ENCODE measurements at regions not wholly inside any gene's neighbourhood (a gene's known extent, or its start where the extent isn't known, plus 50 kb on each side); places are given as distances from the start of the nearest gene placed in this dataset.

DNA sequence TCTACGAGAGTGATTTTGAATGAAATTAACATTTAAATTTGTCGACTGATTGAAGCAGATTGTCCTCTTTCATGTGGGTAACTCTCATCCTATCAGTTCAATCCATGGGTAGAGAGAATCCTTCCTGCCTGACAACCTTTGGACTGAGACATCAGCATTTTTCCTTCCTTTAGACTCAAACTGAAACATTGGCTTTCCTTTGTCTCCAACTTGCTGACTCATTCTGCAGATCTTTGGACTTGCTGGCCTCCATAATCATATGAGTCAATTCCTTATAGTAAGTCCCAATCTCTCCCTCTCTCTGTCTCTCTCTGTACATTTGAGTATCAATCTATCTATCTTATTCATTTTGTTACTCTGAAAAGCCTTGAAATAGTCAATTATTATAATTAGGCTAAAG lies 416.7 kb downstream of the LRRIQ3 start:
- Histone ChIP-seq H3K4me3 (ENCODE audit: control insufficient read depth in 1 of 7, extremely low read depth in 1 of 7, insufficient read depth in 4 of 7, low read depth in 2 of 7, low read length in 6 of 7) (no peak overlapping the region), H3K9me3 (ENCODE audit: control extremely low read depth in 1 of 5, control insufficient read depth in 4 of 5, insufficient read depth in 2 of 5, low read depth in 1 of 5, low read length in 4 of 5) (peaks cover 0 to 2% (median 0%) of the 10 kb centered on the region in 5 experiments), H3K27ac (ENCODE audit: insufficient read depth in 1 of 2, low read depth in 1 of 2, low read length in 2 of 2, poor library complexity in 1 of 2, severe bottlenecking in 2 of 2) (no peak overlapping the region), H3K4me1 (ENCODE audit: control extremely low read depth in 1 of 4, control insufficient read depth in 4 of 4, insufficient read depth in 4 of 4, low read length in 3 of 4) (no peaks in the 10 kb centered on the region), H3K27me3 (replicated peaks in 2 of 5; ENCODE audit: control insufficient read depth in 4 of 5, insufficient read depth in 5 of 5, low read length in 4 of 5) (no peaks in the 10 kb centered on the region), H3K36me3 (ENCODE audit: control insufficient read depth in 4 of 4, insufficient read depth in 4 of 4, low read length in 3 of 4) (no peaks in the 10 kb centered on the region)
- WGBS (ENCODE audit: insufficient coverage) = no CpG with 5 or more reads among the region's 2 CpGs
- DNase-seq = no peak
- ChIA-PET POLR2A (no interaction called here), CTCF (no interaction called here)

DNA sequence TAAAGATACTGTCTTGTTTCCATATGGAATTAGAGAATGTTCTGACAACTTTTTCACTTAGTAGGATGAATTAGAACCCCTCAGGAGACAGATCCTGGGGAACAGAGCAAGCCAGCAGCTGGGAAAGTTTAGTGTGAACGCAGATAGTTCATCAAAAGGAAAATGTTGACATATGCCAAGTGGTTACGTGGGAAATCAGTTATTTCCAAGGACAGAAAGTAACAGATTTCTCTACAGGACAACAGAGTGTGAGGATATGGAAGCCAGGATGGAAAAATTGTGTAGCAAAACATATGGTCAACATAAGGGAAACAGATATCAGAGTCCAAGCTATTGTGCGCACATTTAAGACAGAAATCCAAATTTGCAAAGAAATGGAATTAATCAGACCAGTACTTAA lies 419.5 kb downstream of the LRRIQ3 start:
- ChIA-PET POLR2A (no interaction called here), CTCF (no interaction called here)
- Histone ChIP-seq H3K4me3 (ENCODE audit: control insufficient read depth in 1 of 7, extremely low read depth in 1 of 7, insufficient read depth in 4 of 7, low read depth in 2 of 7, low read length in 6 of 7) (no peak overlapping the region), H3K36me3 (ENCODE audit: control insufficient read depth in 4 of 4, insufficient read depth in 4 of 4, low read length in 3 of 4) (no peaks in the 10 kb centered on the region), H3K4me1 (ENCODE audit: control extremely low read depth in 1 of 4, control insufficient read depth in 4 of 4, insufficient read depth in 4 of 4, low read length in 3 of 4) (no peaks in the 10 kb centered on the region), H3K27ac (ENCODE audit: insufficient read depth in 1 of 2, low read depth in 1 of 2, low read length in 2 of 2, poor library complexity in 1 of 2, severe bottlenecking in 2 of 2) (no peak overlapping the region), H3K9me3 (ENCODE audit: control extremely low read depth in 1 of 5, control insufficient read depth in 4 of 5, insufficient read depth in 2 of 5, low read depth in 1 of 5, low read length in 4 of 5) (no peaks in the 10 kb centered on the region), H3K27me3 (replicated peaks in 2 of 5; ENCODE audit: control insufficient read depth in 4 of 5, insufficient read depth in 5 of 5, low read length in 4 of 5) (no peaks in the 10 kb centered on the region)
- no peak for DNase-seq
- 100% methylated on average over 3 of the region's 3 CpGs for WGBS (ENCODE audit: insufficient coverage)

DNA sequence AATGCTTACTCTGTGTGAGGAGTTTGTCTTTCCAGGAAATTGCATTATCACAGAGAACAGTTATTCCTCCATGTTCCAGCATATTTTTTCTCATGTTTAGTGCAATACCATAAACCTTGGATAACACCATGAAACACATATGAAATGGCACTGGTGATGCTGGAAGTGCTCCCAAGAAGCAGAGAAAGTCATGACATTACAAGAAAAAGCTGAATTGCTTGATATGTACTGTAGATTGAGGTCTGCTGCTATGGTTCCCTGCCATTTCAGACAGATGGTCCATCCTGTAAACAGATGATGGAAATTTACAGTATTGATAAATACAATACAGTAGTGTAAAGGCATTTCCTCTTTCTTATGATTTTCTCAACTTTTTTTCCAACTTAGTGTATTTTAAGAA lies 422.1 kb downstream of the LRRIQ3 start:
- ChIA-PET CTCF (no interaction called here), POLR2A (no interaction called here)
- no peak for DNase-seq
- no peaks in the 10 kb centered on the region for H3K4me1 ChIP-seq (ENCODE audit: control extremely low read depth in 1 of 4, control insufficient read depth in 4 of 4, insufficient read depth in 4 of 4, low read length in 3 of 4)
- no peaks in the 10 kb centered on the region for H3K27me3 ChIP-seq (replicated peaks in 2 of 5; ENCODE audit: control insufficient read depth in 4 of 5, insufficient read depth in 5 of 5, low read length in 4 of 5)
- H3K4me3 ChIP-seq (ENCODE audit: control insufficient read depth in 1 of 7, extremely low read depth in 1 of 7, insufficient read depth in 4 of 7, low read depth in 2 of 7, low read length in 6 of 7) = no peak overlapping the region
- no peaks in the 10 kb centered on the region for H3K36me3 ChIP-seq (ENCODE audit: control insufficient read depth in 4 of 4, insufficient read depth in 4 of 4, low read length in 3 of 4)
- no peak overlapping the region for H3K27ac ChIP-seq (ENCODE audit: insufficient read depth in 1 of 2, low read depth in 1 of 2, low read length in 2 of 2, poor library complexity in 1 of 2, severe bottlenecking in 2 of 2)
- no peaks in the 10 kb centered on the region for H3K9me3 ChIP-seq (ENCODE audit: control extremely low read depth in 1 of 5, control insufficient read depth in 4 of 5, insufficient read depth in 2 of 5, low read depth in 1 of 5, low read length in 4 of 5)

DNA sequence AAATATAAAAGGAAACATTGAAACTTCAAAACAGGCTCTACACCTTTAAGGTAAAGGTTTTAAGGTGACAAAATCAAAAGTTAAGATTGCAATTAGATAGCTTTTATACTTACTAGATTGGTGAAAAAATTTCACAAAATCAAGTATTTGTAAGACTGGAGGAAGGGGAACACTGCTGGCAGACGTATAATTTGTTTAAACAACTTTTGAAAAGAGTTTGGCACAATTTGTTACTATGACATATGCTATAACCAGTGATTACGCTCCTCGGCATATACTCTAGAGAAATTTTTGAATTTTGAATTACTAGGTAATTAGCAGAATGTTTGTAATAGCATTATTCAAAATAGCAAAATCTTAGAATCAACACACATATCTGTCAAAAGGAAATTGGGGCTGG lies 425.0 kb downstream of the LRRIQ3 start:
- POLR2A ChIA-PET = no interaction called here
- no CpG with 5 or more reads among the region's 3 CpGs for WGBS (ENCODE audit: insufficient coverage)
- DNase-seq = no peak
- no peaks in the 10 kb centered on the region for H3K4me1 ChIP-seq (ENCODE audit: control extremely low read depth in 1 of 4, control insufficient read depth in 4 of 4, insufficient read depth in 4 of 4, low read length in 3 of 4)
- no peaks in the 10 kb centered on the region for H3K27me3 ChIP-seq (replicated peaks in 2 of 5; ENCODE audit: control insufficient read depth in 4 of 5, insufficient read depth in 5 of 5, low read length in 4 of 5)
- H3K9me3 ChIP-seq (ENCODE audit: control extremely low read depth in 1 of 5, control insufficient read depth in 4 of 5, insufficient read depth in 2 of 5, low read depth in 1 of 5, low read length in 4 of 5) = no peaks in the 10 kb centered on the region
- no peaks in the 10 kb centered on the region for H3K36me3 ChIP-seq (ENCODE audit: control insufficient read depth in 4 of 4, insufficient read depth in 4 of 4, low read length in 3 of 4)
- CTCF ChIA-PET = no interaction called here
- H3K27ac ChIP-seq (ENCODE audit: insufficient read depth in 1 of 2, low read depth in 1 of 2, low read length in 2 of 2, poor library complexity in 1 of 2, severe bottlenecking in 2 of 2) = no peak overlapping the region
- no peak overlapping the region for H3K4me3 ChIP-seq (ENCODE audit: control insufficient read depth in 1 of 7, extremely low read depth in 1 of 7, insufficient read depth in 4 of 7, low read depth in 2 of 7, low read length in 6 of 7)

DNA sequence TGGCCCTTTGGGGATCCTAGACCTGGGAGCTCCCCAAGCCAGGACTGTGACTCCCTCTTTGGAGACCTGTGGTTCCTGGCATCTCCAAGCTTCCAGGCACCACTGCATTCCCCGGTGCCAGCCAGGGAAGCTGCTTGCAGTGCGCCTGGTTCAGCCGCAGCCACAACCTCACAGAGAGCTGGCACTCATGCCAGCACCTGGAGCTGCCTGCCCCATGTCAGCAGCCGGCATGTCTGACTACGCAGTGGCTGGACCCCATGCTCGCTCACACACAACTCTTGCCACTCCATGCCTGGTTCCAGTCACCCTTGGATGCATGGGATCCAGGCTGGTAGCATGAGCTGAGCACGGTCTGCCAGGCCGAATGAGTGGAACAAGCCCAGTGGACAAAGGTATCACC lies 426.6 kb downstream of the LRRIQ3 start:
- no peak for DNase-seq
- POLR2A ChIA-PET = no interaction called here
- 100% methylated on average over 5 of the region's 8 CpGs for WGBS (ENCODE audit: insufficient coverage)
- CTCF ChIA-PET = no interaction called here
- H3K27me3 ChIP-seq (replicated peaks in 2 of 5; ENCODE audit: control insufficient read depth in 4 of 5, insufficient read depth in 5 of 5, low read length in 4 of 5) = no peaks in the 10 kb centered on the region
- H3K4me3 ChIP-seq (ENCODE audit: control insufficient read depth in 1 of 7, extremely low read depth in 1 of 7, insufficient read depth in 4 of 7, low read depth in 2 of 7, low read length in 6 of 7) = no peak overlapping the region
- H3K4me1 ChIP-seq (ENCODE audit: control extremely low read depth in 1 of 4, control insufficient read depth in 4 of 4, insufficient read depth in 4 of 4, low read length in 3 of 4) = no peaks in the 10 kb centered on the region
- H3K9me3 ChIP-seq (ENCODE audit: control extremely low read depth in 1 of 5, control insufficient read depth in 4 of 5, insufficient read depth in 2 of 5, low read depth in 1 of 5, low read length in 4 of 5) = no peaks in the 10 kb centered on the region
- H3K36me3 ChIP-seq (ENCODE audit: control insufficient read depth in 4 of 4, insufficient read depth in 4 of 4, low read length in 3 of 4) = no peaks in the 10 kb centered on the region
- no peak overlapping the region for H3K27ac ChIP-seq (ENCODE audit: insufficient read depth in 1 of 2, low read depth in 1 of 2, low read length in 2 of 2, poor library complexity in 1 of 2, severe bottlenecking in 2 of 2)

DNA sequence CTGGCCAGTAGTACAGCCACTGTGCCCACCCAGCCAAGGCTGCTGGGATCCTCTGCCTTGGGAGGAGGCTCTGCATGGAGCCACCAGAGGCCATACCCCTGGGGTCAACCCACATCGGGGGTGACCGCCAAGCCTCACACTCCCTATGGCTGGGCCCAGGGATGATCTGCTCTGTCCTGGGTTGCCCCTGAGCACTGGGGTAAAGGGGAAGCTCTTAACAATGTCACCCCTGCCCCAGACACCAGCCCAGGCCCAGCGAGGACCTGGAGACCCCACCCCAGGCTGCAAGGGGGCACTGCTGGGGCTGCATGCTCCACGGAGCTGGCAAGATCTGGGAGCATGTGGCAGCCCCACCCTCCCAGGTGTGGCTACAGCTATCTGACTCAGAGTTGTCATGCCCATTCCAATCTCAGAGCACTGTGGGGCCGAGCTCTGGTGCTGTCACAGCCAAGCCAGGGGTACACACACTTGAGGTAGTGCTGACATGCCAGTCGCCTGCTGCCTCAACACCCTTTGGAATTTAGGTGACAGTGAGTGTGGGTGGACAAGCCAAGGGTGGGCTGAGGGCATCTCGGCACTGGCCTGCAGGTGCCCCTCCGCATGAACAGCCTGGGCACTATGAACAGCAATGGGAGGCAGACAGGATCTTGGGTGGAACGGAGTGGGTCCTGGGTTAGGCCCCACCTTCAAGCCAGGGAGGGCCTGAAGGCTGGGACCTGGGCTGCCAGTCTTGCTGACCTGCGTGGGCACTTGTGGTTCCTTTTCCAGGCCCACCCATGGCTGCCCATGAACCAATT lies 427.7 kb downstream of the LRRIQ3 start:
- POLR2A ChIA-PET = no interaction called here
- no peak for DNase-seq
- no peaks in the 10 kb centered on the region for H3K36me3 ChIP-seq (ENCODE audit: control insufficient read depth in 4 of 4, insufficient read depth in 4 of 4, low read length in 3 of 4)
- no peaks in the 10 kb centered on the region for H3K9me3 ChIP-seq (ENCODE audit: control extremely low read depth in 1 of 5, control insufficient read depth in 4 of 5, insufficient read depth in 2 of 5, low read depth in 1 of 5, low read length in 4 of 5)
- H3K27me3 ChIP-seq (replicated peaks in 2 of 5; ENCODE audit: control insufficient read depth in 4 of 5, insufficient read depth in 5 of 5, low read length in 4 of 5) = no peaks in the 10 kb centered on the region
- H3K27ac ChIP-seq (ENCODE audit: insufficient read depth in 1 of 2, low read depth in 1 of 2, low read length in 2 of 2, poor library complexity in 1 of 2, severe bottlenecking in 2 of 2) = no peak overlapping the region
- H3K4me3 ChIP-seq (ENCODE audit: control insufficient read depth in 1 of 7, extremely low read depth in 1 of 7, insufficient read depth in 4 of 7, low read depth in 2 of 7, low read length in 6 of 7) = no peak overlapping the region
- CTCF ChIA-PET = no interaction called here
- H3K4me1 ChIP-seq (ENCODE audit: control extremely low read depth in 1 of 4, control insufficient read depth in 4 of 4, insufficient read depth in 4 of 4, low read length in 3 of 4) = no peaks in the 10 kb centered on the region
- 91% methylated on average over 10 of the region's 10 CpGs for WGBS (ENCODE audit: insufficient coverage)

DNA sequence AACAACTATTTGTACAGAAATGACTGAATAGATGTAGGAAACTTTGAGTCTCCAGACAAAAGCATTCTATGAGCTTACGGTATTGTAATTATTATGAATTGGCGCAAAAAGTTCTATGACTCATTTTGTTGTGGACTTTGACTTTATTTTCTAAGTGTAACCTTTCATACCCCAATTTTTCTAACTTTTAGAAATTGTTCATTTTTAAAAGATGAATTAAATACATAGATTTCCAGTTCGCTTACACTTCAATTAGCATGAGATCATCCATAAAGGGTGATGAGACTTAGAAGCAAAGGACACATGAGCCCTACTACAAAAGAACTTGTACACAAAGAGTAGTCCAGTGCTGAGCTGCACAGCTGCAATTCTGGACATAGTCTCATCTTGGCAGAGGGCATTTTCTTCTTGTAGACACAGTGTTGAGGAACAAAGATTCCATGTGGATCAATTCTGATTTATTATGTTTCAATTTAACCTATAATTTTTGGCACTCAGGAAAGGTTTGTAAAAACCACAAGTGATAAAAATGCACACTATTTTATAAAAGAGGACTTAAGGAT lies 431.1 kb downstream of the LRRIQ3 start:
- Histone ChIP-seq H3K4me1 (ENCODE audit: control extremely low read depth in 1 of 4, control insufficient read depth in 4 of 4, insufficient read depth in 4 of 4, low read length in 3 of 4) (no peaks in the 10 kb centered on the region), H3K9me3 (ENCODE audit: control extremely low read depth in 1 of 5, control insufficient read depth in 4 of 5, insufficient read depth in 2 of 5, low read depth in 1 of 5, low read length in 4 of 5) (no peaks in the 10 kb centered on the region), H3K36me3 (ENCODE audit: control insufficient read depth in 4 of 4, insufficient read depth in 4 of 4, low read length in 3 of 4) (no peaks in the 10 kb centered on the region), H3K27ac (ENCODE audit: insufficient read depth in 1 of 2, low read depth in 1 of 2, low read length in 2 of 2, poor library complexity in 1 of 2, severe bottlenecking in 2 of 2) (no peak overlapping the region), H3K27me3 (replicated peaks in 2 of 5; ENCODE audit: control insufficient read depth in 4 of 5, insufficient read depth in 5 of 5, low read length in 4 of 5) (no peaks in the 10 kb centered on the region), H3K4me3 (ENCODE audit: control insufficient read depth in 1 of 7, extremely low read depth in 1 of 7, insufficient read depth in 4 of 7, low read depth in 2 of 7, low read length in 6 of 7) (no peak overlapping the region)
- WGBS (ENCODE audit: insufficient coverage) = no CpG with 5 or more reads among the region's 3 CpGs
- POLR2A ChIA-PET = no interaction called here
- no peak for DNase-seq
- CTCF ChIA-PET = no interaction called here
